ENCODE measurements at regions not wholly inside any gene's neighbourhood (a gene's known extent, or its start where the extent isn't known, plus 50 kb on each side); places are given as distances from the start of the nearest gene placed in this dataset.

DNA sequence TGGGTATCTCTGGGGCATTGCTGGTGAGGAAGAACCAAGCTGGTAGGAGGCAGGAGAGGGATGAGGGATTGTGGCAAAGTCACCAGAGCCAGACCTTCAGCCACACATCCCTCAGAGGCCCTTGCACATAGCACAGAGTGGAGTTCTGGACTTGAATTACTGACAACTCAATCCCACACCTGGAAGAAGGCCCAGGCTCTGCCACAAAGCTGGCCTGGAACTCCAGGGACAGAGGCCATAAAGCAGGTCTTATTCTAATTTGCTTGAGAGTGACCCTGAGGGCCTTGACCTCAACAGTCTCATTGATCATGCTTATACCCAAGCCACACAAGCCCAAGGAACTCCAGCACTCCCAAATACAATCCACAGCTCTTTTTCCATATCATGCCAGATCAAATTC lies 486.2 kb upstream of the ZMIZ1 start:
- TF ChIP-seq CTCF (IDR thresholded peaks at IDR 0.05), result no peak
- TF ChIP-seq EZH2 (IDR thresholded peaks at IDR 0.05; ENCODE audit: borderline replicate concordance, insufficient read depth, low read depth, low read length, poor library complexity, severe bottlenecking), result no peak
